OCI-LY7 (cell line): ENCODE measurements at regions not wholly inside any gene's neighbourhood (a gene's known extent, or its start where the extent isn't known, plus 50 kb on each side); places are given as distances from the start of the nearest gene placed in this dataset.

Source experiments
- BruUV-seq: library from RNA; stranded (reverse); fragments of 400-500 nt; replicated peaks from 2 replicates; lab custom pipeline; 2021; lab: Mats Ljungman, UMichigan
- CTCF ChIA-PET: fragments of 300-600 bp; sonication (Branson Sonifier 250); formaldehyde crosslinking; loops from one replicate; lab custom pipeline; 2022; ENCODE audit warnings: antibody characterized with exemption; ENCODE audit not compliant: unreplicated experiment; lab: Charles Lee
- POLR2A ChIA-PET: fragments of 300-600 bp; sonication (Branson Sonifier 250); formaldehyde crosslinking; loops from one replicate; lab custom pipeline; 2022; ENCODE audit warnings: antibody characterized with exemption; lab: Charles Lee
- DNase-seq: peaks from one replicate; pipeline ENCODE4 v3.0.0-alpha.2; 2015; ENCODE audit warnings: low spot score
- H2AFZ ChIP-seq: fragments of 200-600 bp; sonication (generic), shearing (Covaris generic); 2 replicates; pipeline ENCODE4 v1.6.1; 2014; ENCODE audit warnings: mild to moderate bottlenecking, antibody characterized with exemption, low read length, moderate library complexity
- H3K27ac ChIP-seq: fragments of 200-600 bp; sonication (generic); 2 replicates; pipeline ENCODE4 v1.5.1; 2014; ENCODE audit warnings: mixed run types, low read depth, mild to moderate bottlenecking, moderate library complexity, low read length, inconsistent platforms; ENCODE audit not compliant: poor library complexity, severe bottlenecking
- H3K36me3 ChIP-seq: fragments of 200-600 bp; sonication (generic); 2 replicates; pipeline ENCODE4 v1.6.1; 2014; ENCODE audit warnings: mild to moderate bottlenecking, antibody characterized with exemption, low read length, moderate library complexity, mixed read lengths; ENCODE audit not compliant: insufficient read depth
- H3K4me1 ChIP-seq: fragments of 200-600 bp; sonication (generic); 2 replicates; pipeline ENCODE4 v1.5.1; 2014; ENCODE audit warnings: mild to moderate bottlenecking, low read length; ENCODE audit not compliant: insufficient read depth, poor library complexity, severe bottlenecking
- H3K4me2 ChIP-seq: fragments of 200-600 bp; sonication (generic); 2 replicates; pipeline ENCODE4 v1.6.1; 2014; ENCODE audit warnings: mild to moderate bottlenecking, low read length
- H3K4me3 ChIP-seq: fragments of 200-600 bp; sonication (generic); 2 replicates; pipeline ENCODE4 v1.5.1; 2014; ENCODE audit warnings: mild to moderate bottlenecking, low read depth, low read length; ENCODE audit not compliant: poor library complexity, severe bottlenecking
- H3K79me2 ChIP-seq: fragments of 200-600 bp; sonication (generic); 2 replicates; pipeline ENCODE4 v1.6.1; 2016; ENCODE audit warnings: low read depth, mild to moderate bottlenecking, low read length, moderate library complexity, mixed read lengths; ENCODE audit not compliant: insufficient read depth
- H3K9me2 ChIP-seq: fragments of 200-600 bp; sonication (generic); 2 replicates; pipeline ENCODE4 v1.6.1; 2016; ENCODE audit warnings: mild to moderate bottlenecking, low read length, mixed read lengths; ENCODE audit not compliant: insufficient read depth
- H3K9me3 ChIP-seq: fragments of 200-600 bp; sonication (generic); 2 replicates; pipeline ENCODE4 v1.6.1; 2014; ENCODE audit warnings: mild to moderate bottlenecking, mixed run types, low read length, mixed read lengths
- H4K20me1 ChIP-seq: fragments of 200-600 bp; sonication (generic); 2 replicates; pipeline ENCODE4 v1.6.1; 2014; ENCODE audit warnings: mild to moderate bottlenecking, antibody characterized with exemption, low read length, moderate library complexity, mixed read lengths; ENCODE audit not compliant: insufficient read depth
- EZH2phosphoT487 ChIP-seq: fragments of 200-600 bp; sonication (generic); IDR thresholded peaks from 2 replicates; pipeline ENCODE4 v1.6.1; 2018; ENCODE audit warnings: low read depth, borderline replicate concordance, mild to moderate bottlenecking, mixed run types, antibody characterized with exemption, low read length, moderate library complexity, mixed read lengths
- intact Hi-C: fragments of 100-400 bp; cut with micrococcal nuclease; formaldehyde crosslinking; loops from one replicate; pipeline ENCODE4 v1.10.0; 2022; ENCODE audit not compliant: unreplicated experiment
- TF ChIP-seq, protein P1 (sequence below): fragments of 200-600 bp; sonication (generic); conservative IDR thresholded peaks from 2 replicates; pipeline ENCODE4 v1.5.1; 2014; ENCODE audit warnings: mild to moderate bottlenecking, antibody characterized with exemption, low read length, moderate library complexity, mixed read lengths

DNA sequence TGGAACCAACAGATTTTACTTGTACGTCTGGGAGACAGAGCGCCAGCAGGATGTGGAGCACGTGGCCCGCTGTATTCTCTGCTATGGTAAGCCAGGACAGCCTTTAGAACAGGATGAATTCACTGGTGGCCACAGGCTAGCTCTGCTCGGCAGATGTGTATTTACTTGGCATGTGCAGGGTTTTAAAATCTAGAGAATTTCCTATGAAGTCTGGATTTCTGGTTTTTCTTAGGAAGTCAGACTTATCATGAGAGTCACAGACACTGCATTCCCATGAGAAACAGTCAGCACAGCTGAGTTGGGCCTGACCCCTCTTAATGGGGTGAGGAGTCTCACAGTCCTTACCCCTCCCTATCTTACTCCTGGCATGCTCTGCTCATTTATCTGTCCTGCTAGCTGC lies 84.6 kb upstream of the COL6A5 start:
- Histone ChIP-seq H4K20me1 (no peaks in the 10 kb centered on the region), H3K36me3 (no peaks in the 10 kb centered on the region), H3K4me2 (no peak overlapping the region), H3K27ac (no peak overlapping the region), H3K4me3 (no peak overlapping the region), H3K4me1 (no peaks in the 10 kb centered on the region), H2AFZ (no peak overlapping the region), H3K9me2 (no peaks in the 10 kb centered on the region), H3K9me3 (no peaks in the 10 kb centered on the region), H3K79me2 (no peaks in the 10 kb centered on the region)
- POLR2A ChIA-PET, result interaction anchor here (0.6 kb wide), 1 partner anchor 349 kb away, joined by 3 read pairs; no protein-coding TSS in a partner anchor
- DNase-seq, result no peak
- no TSS peak for BruUV-seq
- CTCF ChIA-PET, result no interaction called here
- intact Hi-C loops, result no loop called here
- TF ChIP-seq, protein P1, sequence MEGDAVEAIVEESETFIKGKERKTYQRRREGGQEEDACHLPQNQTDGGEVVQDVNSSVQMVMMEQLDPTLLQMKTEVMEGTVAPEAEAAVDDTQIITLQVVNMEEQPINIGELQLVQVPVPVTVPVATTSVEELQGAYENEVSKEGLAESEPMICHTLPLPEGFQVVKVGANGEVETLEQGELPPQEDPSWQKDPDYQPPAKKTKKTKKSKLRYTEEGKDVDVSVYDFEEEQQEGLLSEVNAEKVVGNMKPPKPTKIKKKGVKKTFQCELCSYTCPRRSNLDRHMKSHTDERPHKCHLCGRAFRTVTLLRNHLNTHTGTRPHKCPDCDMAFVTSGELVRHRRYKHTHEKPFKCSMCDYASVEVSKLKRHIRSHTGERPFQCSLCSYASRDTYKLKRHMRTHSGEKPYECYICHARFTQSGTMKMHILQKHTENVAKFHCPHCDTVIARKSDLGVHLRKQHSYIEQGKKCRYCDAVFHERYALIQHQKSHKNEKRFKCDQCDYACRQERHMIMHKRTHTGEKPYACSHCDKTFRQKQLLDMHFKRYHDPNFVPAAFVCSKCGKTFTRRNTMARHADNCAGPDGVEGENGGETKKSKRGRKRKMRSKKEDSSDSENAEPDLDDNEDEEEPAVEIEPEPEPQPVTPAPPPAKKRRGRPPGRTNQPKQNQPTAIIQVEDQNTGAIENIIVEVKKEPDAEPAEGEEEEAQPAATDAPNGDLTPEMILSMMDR, result no peak
- TF ChIP-seq EZH2phosphoT487, result no peak

DNA sequence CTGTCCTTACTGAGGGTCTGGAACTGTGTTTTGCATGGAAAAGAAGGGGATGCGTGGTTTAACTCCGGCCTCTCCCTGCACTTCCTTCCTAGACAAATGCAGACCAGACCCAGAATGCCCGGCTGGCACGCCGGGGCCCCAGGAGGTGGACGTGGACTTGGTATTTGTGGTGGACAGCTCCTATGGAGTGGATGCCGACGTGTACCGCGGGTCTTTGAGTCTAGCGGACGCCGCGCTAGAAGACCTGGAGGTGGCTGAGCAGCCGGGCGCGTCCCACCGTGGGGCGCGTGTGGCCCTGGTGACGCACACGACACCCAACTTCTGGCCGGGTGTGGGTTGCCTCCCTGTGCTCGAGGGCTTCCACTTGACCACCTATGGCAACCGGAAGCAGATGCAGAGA lies 81.8 kb upstream of the COL6A5 start:
- BruUV-seq, result no TSS peak

DNA sequence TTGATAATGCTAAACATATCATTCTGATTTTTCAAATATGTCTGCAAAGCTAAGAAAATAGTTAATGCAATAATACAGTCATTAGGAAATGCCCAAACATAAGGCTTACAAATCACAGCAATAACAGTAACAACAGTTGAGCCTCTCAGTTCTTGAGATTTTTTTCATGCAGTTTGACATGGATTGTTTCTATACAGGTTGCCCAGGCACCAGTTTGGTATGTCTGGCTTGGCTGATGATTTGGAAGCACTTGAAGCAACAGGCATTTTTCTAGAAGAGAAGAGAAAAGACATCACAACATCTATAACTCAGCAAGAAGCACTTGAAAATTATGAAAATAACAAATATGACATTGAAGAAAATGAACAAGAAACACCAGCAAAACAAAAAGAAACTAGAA lies 78.7 kb upstream of the COL6A5 start:
- intact Hi-C loops, result no loop called here
- Histone ChIP-seq H3K9me3 (no peaks in the 10 kb centered on the region), H3K4me2 (no peak overlapping the region), H2AFZ (no peak overlapping the region), H3K36me3 (no peaks in the 10 kb centered on the region), H3K4me1 (no peaks in the 10 kb centered on the region), H3K9me2 (no peaks in the 10 kb centered on the region), H3K79me2 (no peaks in the 10 kb centered on the region), H3K27ac (no peak overlapping the region), H4K20me1 (no peaks in the 10 kb centered on the region), H3K4me3 (no peak overlapping the region)
- TF ChIP-seq, protein P1, result no peak
- TF ChIP-seq EZH2phosphoT487, result no peak
- no TSS peak for BruUV-seq
- no peak for DNase-seq
- CTCF ChIA-PET, result no interaction called here
- POLR2A ChIA-PET, result no interaction called here

More for the DNA sequence above, 81.8 kb upstream of the COL6A5 start:
- Histone ChIP-seq H3K9me2 (no peaks in the 10 kb centered on the region), H3K27ac (no peak overlapping the region), H3K79me2 (no peaks in the 10 kb centered on the region), H2AFZ (no peak overlapping the region), H4K20me1 (no peaks in the 10 kb centered on the region), H3K4me2 (no peak overlapping the region), H3K4me3 (no peak overlapping the region), H3K36me3 (no peaks in the 10 kb centered on the region), H3K9me3 (no peaks in the 10 kb centered on the region), H3K4me1 (no peaks in the 10 kb centered on the region)
- no peak for DNase-seq
- POLR2A ChIA-PET, result no interaction called here
- CTCF ChIA-PET, result no interaction called here
- intact Hi-C loops, result no loop called here
- TF ChIP-seq, protein P1, result no peak
- no peak for TF ChIP-seq EZH2phosphoT487
